ENCODE measurements at regions not wholly inside any gene's neighbourhood (a gene's known extent, or its start where the extent isn't known, plus 50 kb on each side); places are given as distances from the start of the nearest gene placed in this dataset.

DNA sequence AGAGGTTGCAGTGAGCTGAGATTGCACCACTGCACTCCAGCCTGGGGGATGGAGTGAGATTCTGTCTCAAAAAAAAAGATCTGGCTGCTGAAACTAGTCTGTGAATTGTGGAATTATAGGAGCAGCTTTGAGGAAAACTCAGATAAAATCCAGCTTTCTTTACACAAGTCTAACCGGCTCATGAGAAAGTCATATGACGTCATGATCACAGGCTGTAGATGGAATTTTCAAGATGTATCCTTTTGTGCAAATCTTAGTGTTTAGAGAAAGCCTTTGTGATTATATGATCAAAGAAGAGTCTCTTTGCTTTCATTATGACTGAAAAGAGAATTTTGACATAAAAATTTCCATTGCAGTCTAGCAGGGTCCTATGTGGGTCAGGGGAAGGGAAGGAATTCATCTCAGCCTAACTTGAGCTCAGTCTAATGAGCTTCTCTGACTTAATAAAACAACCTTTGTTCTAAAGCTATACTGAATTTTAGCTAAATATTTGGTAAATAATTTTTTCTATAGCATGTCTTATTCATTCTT is 90.2 kb upstream of the NCK2 start:
- H3K36me3 Mint-ChIP-seq, result no peaks in the 10 kb centered on the region

DNA sequence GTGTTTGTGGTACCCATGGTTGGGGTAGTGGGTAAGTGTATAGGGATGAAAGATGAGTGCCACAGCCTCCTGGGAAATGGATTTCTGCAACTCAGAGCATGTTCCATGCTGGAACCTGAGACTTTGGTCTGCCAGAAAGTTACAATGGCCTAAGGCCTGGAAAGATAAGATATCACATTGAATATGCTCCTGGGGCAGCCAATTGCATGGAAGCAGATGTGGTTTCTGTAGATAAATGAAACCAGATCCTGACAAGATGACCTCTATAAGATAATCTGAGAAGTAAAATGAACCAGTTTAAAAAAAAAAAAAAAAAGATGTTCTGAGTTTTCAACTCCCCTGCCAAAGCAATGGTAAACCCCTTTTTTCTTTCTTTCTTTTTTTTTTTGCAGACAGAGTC is 91.4 kb upstream of the NCK2 start:
- DNase-seq, result no peak
- Mint-ChIP-seq H3K9me3 (peaks cover 0 to 8% (median 0%) of the 10 kb centered on the region in 11 donors), H3K27me3 (peaks cover 0 to 10% (median 0%) of the 10 kb centered on the region in 5 donors), H3K4me3 (no peak overlapping the region), H3K36me3 (no peaks in the 10 kb centered on the region), H3K27ac (no peak overlapping the region), H3K4me1 (peaks cover 0 to 5% (median 2%) of the 10 kb centered on the region in 7 donors)
- ATAC-seq, result no peak
- Histone ChIP-seq H3K4me3 (ENCODE audit: low read length) (no peak overlapping the region), H3K9me3 (ENCODE audit: control insufficient read depth in 2 of 3, low read length in 3 of 3) (no peaks in the 10 kb centered on the region), H3K27ac (ENCODE audit: low read depth, low read length) (no peak overlapping the region), H3K36me3 (ENCODE audit: control insufficient read depth in 2 of 3, insufficient read depth in 3 of 3, low read length in 3 of 3) (no peaks in the 10 kb centered on the region), H3K27me3 (ENCODE audit: control insufficient read depth in 2 of 2, insufficient read depth in 2 of 2, low read length in 2 of 2) (no peaks in the 10 kb centered on the region), H3K4me1 (ENCODE audit: control insufficient read depth in 2 of 2, insufficient read depth in 2 of 2, low read length in 2 of 2) (no peaks in the 10 kb centered on the region)
- CTCF ChIA-PET, result interaction anchor here (0.7 kb wide), 1 partner anchor 14 kb away, joined by 3 read pairs; no protein-coding TSS in a partner anchor
- POLR2A ChIA-PET, result no interaction called here
- intact Hi-C loops (cut with micrococcal nuclease), result no loop called here

More for the DNA sequence above, 90.2 kb upstream of the NCK2 start:
- Histone ChIP-seq H3K27ac (ENCODE audit: low read depth, low read length) (no peak overlapping the region), H3K4me1 (ENCODE audit: control insufficient read depth in 2 of 2, insufficient read depth in 2 of 2, low read length in 2 of 2) (no peaks in the 10 kb centered on the region), H3K4me3 (ENCODE audit: low read length) (no peak overlapping the region), H3K9me3 (ENCODE audit: control insufficient read depth in 2 of 3, low read length in 3 of 3) (no peaks in the 10 kb centered on the region), H3K27me3 (ENCODE audit: control insufficient read depth in 2 of 2, insufficient read depth in 2 of 2, low read length in 2 of 2) (no peaks in the 10 kb centered on the region), H3K36me3 (ENCODE audit: control insufficient read depth in 2 of 3, insufficient read depth in 3 of 3, low read length in 3 of 3) (no peaks in the 10 kb centered on the region)
- H3K9me3 Mint-ChIP-seq, result peaks cover 0 to 8% (median 0%) of the 10 kb centered on the region in 11 donors
- H3K27ac Mint-ChIP-seq, result no peak overlapping the region
- no peak for ATAC-seq
- intact Hi-C loops (cut with micrococcal nuclease), result no loop called here
- no peak overlapping the region for H3K4me3 Mint-ChIP-seq
- POLR2A ChIA-PET, result no interaction called here
- CTCF ChIA-PET, result interaction anchor here (0.6 kb wide), 1 partner anchor 74 kb away, joined by 4 read pairs; no protein-coding TSS in a partner anchor
- peaks cover 0 to 5% (median 2%) of the 10 kb centered on the region in 7 donors for H3K4me1 Mint-ChIP-seq
- no peak for DNase-seq
- H3K27me3 Mint-ChIP-seq, result peaks cover 0 to 11% (median 0%) of the 10 kb centered on the region in 5 donors

DNA sequence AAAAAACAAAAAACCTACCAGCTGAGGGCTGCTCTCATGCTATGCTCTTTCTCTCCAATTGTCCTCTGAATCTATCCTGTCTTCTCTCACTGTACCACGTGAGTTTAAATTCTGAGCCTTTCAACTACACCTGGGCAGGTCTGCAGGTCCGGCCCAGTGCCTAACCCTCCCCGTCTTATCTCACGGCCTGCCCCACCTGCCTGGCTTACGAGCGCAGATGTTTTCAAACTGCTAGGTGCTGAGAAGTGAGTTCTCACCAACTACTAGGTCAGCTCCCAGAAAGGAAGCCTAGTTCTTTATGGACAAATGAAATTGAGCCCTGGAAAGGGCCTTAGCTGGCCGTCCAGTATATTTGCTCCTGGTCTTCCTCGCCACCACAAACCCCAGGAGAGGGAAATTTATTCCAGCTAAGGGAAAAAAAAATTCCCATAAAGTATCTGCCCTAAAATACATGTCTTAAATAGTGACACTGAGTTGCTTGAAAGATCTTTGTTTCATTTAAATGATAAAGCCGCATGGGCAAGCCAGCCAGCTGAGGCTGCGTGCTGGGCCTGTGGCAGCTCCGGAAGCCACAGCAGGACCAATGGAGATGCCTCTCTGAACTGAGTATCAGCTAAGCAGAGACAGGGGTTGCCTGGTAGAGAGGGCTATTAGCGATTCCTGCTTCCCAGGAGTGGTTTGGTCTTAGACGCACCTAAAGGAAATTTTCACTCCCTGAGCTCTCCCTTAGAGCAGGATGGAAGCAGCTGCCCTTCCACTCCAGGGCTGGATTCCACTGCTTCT is 92.5 kb upstream of the NCK2 start:
- peaks cover 0 to 4% (median 0%) of the 10 kb centered on the region in 5 donors for H3K27me3 Mint-ChIP-seq
- H3K27me3 ChIP-seq (ENCODE audit: control insufficient read depth in 2 of 2, insufficient read depth in 2 of 2, low read length in 2 of 2), result no peaks in the 10 kb centered on the region
- no peaks in the 10 kb centered on the region for H3K4me1 ChIP-seq (ENCODE audit: control insufficient read depth in 2 of 2, insufficient read depth in 2 of 2, low read length in 2 of 2)
- H3K9me3 ChIP-seq (ENCODE audit: control insufficient read depth in 2 of 3, low read length in 3 of 3), result no peaks in the 10 kb centered on the region
- no peaks in the 10 kb centered on the region for H3K36me3 Mint-ChIP-seq
- no peak for DNase-seq
- ATAC-seq, result no peak
- H3K4me3 ChIP-seq (ENCODE audit: low read length), result no peak overlapping the region
- ChIA-PET POLR2A (no interaction called here), CTCF (interaction anchor here (0.7 kb wide), 1 partner anchor 15 kb away, joined by 3 read pairs; no protein-coding TSS in a partner anchor)
- intact Hi-C loops (cut with micrococcal nuclease), result no loop called here
- H3K36me3 ChIP-seq (ENCODE audit: control insufficient read depth in 2 of 3, insufficient read depth in 3 of 3, low read length in 3 of 3), result no peaks in the 10 kb centered on the region
- peak overlapping the region in 1 of 9 donors; percentile 2 for H3K27ac Mint-ChIP-seq
- H3K27ac ChIP-seq (ENCODE audit: low read depth, low read length), result no peak overlapping the region
- H3K4me1 Mint-ChIP-seq, result peaks cover 0 to 5% (median 2%) of the 10 kb centered on the region in 7 donors
- peaks cover 0 to 8% (median 0%) of the 10 kb centered on the region in 11 donors for H3K9me3 Mint-ChIP-seq
- no peak overlapping the region for H3K4me3 Mint-ChIP-seq

DNA sequence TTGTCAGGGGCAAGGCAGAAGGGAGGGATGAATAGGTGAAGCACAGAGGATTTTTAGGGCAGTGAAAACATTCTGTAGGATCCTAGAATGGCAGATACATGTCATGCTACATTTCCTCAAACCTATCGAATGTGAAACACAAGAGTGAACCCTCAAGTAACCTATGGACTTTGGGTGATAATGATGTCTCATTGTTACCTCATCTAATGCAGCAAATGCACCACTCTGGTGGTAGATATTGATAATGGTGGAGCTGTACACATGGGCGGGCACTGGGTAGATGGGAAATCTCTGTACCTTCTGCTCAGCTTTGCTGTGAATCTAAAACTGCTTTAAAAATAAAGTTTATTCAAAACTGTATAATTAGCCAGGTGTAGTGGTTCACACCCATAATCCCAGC is 95.2 kb upstream of the NCK2 start:
- Histone ChIP-seq H3K4me3 (ENCODE audit: low read length) (no peak overlapping the region), H3K9me3 (ENCODE audit: control insufficient read depth in 2 of 3, low read length in 3 of 3) (no peaks in the 10 kb centered on the region), H3K36me3 (ENCODE audit: control insufficient read depth in 2 of 3, insufficient read depth in 3 of 3, low read length in 3 of 3) (no peaks in the 10 kb centered on the region), H3K27me3 (ENCODE audit: control insufficient read depth in 2 of 2, insufficient read depth in 2 of 2, low read length in 2 of 2) (no peaks in the 10 kb centered on the region), H3K4me1 (ENCODE audit: control insufficient read depth in 2 of 2, insufficient read depth in 2 of 2, low read length in 2 of 2) (no peaks in the 10 kb centered on the region), H3K27ac (ENCODE audit: low read depth, low read length) (no peak overlapping the region)
- Mint-ChIP-seq H3K36me3 (no peaks in the 10 kb centered on the region), H3K4me3 (no peak overlapping the region), H3K27me3 (peaks cover 0 to 14% (median 0%) of the 10 kb centered on the region in 5 donors), H3K9me3 (peaks cover 0 to 8% (median 0%) of the 10 kb centered on the region in 11 donors), H3K27ac (no peak overlapping the region), H3K4me1 (peaks cover 0 to 7% (median 2%) of the 10 kb centered on the region in 7 donors)
- intact Hi-C loops (cut with micrococcal nuclease), result no loop called here
- ChIA-PET POLR2A (interaction anchor here (0.6 kb wide), 1 partner anchor 154 kb away, joined by 3 read pairs; no protein-coding TSS in a partner anchor), CTCF (no interaction called here)
- DNase-seq (no peak), ATAC-seq (no peak)

DNA sequence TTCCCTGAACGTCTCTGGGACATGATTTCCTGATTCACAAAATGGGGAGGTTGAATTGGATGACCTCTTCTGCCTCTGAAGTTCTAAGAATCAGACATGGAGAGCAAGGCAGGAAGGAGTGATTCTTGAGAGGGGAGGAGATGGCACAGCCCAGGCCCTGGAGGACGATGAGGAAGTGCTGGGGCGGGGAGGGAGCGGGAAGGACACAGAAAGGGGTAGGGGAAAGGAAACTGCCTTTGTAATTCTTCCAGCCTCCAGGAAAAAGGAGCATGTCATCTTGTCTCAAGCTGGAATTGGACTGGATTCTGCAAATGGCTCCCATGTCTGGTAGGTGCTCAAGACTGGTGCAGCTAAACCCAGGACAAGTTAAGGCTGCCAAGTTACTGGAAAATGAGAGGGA is 97.0 kb upstream of the NCK2 start:
- Mint-ChIP-seq H3K4me1 (peaks cover 0 to 7% (median 0%) of the 10 kb centered on the region in 7 donors), H3K27me3 (peaks cover 0 to 17% (median 0%) of the 10 kb centered on the region in 5 donors), H3K27ac (no peak overlapping the region), H3K4me3 (no peak overlapping the region), H3K36me3 (no peaks in the 10 kb centered on the region), H3K9me3 (peaks cover 0 to 8% (median 0%) of the 10 kb centered on the region in 11 donors)
- ATAC-seq (no peak), DNase-seq (no peak)
- H3K27me3 ChIP-seq (ENCODE audit: control insufficient read depth in 2 of 2, insufficient read depth in 2 of 2, low read length in 2 of 2), result no peaks in the 10 kb centered on the region
- H3K4me3 ChIP-seq (ENCODE audit: low read length), result no peak overlapping the region
- intact Hi-C loops (cut with micrococcal nuclease), result no loop called here
- no peaks in the 10 kb centered on the region for H3K4me1 ChIP-seq (ENCODE audit: control insufficient read depth in 2 of 2, insufficient read depth in 2 of 2, low read length in 2 of 2)
- ChIA-PET CTCF (no interaction called here), POLR2A (no interaction called here)
- H3K36me3 ChIP-seq (ENCODE audit: control insufficient read depth in 2 of 3, insufficient read depth in 3 of 3, low read length in 3 of 3), result no peaks in the 10 kb centered on the region
- H3K9me3 ChIP-seq (ENCODE audit: control insufficient read depth in 2 of 3, low read length in 3 of 3), result no peaks in the 10 kb centered on the region
- no peak overlapping the region for H3K27ac ChIP-seq (ENCODE audit: low read depth, low read length)

DNA sequence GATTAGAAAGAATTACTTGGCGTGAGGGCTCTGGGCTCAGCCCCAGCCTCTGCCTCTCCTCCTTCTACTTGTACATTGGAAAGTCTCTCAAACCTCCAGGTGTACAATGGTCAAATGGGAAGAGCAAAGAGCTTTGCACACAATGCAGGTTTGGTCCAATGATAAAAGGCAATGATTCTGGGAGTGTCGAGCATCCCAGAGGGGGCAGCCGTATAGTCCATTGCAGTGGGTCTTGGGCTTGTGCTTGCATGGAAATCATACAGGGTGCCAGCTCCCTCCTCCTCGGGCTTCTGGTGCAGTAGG is 98.0 kb upstream of the NCK2 start:
- Mint-ChIP-seq H3K27ac (peak overlapping the region in 1 of 9 donors; percentile 62), H3K4me3 (no peak overlapping the region), H3K36me3 (no peaks in the 10 kb centered on the region), H3K4me1 (peaks cover 0 to 7% (median 0%) of the 10 kb centered on the region in 7 donors), H3K27me3 (peaks cover 0 to 24% (median 0%) of the 10 kb centered on the region in 5 donors), H3K9me3 (peaks cover 0 to 8% (median 0%) of the 10 kb centered on the region in 11 donors)
- H3K27me3 ChIP-seq (ENCODE audit: control insufficient read depth in 2 of 2, insufficient read depth in 2 of 2, low read length in 2 of 2), result no peaks in the 10 kb centered on the region
- ChIA-PET POLR2A (no interaction called here), CTCF (no interaction called here)
- DNase-seq (no peak), ATAC-seq (no peak)
- H3K9me3 ChIP-seq (ENCODE audit: control insufficient read depth in 2 of 3, low read length in 3 of 3), result no peaks in the 10 kb centered on the region
- no peaks in the 10 kb centered on the region for H3K36me3 ChIP-seq (ENCODE audit: control insufficient read depth in 2 of 3, insufficient read depth in 3 of 3, low read length in 3 of 3)
- no peak overlapping the region for H3K27ac ChIP-seq (ENCODE audit: low read depth, low read length)
- no peaks in the 10 kb centered on the region for H3K4me1 ChIP-seq (ENCODE audit: control insufficient read depth in 2 of 2, insufficient read depth in 2 of 2, low read length in 2 of 2)
- intact Hi-C loops (cut with micrococcal nuclease), result no loop called here
- H3K4me3 ChIP-seq (ENCODE audit: low read length), result no peak overlapping the region
